Astrocyte of the hippocampus (primary cell): ENCODE measurements at regions not wholly inside any gene's neighbourhood (a gene's known extent, or its start where the extent isn't known, plus 50 kb on each side); places are given as distances from the start of the nearest gene placed in this dataset.

Source experiments
- DNase-seq: peaks from one replicate; pipeline ENCODE4 v3.0.0; 2011; ENCODE audit warnings: low read depth, low spot score

- no peak for DNase-seq
Observed at GRCh38 chr13:51518827-51519226, 65.4 kb upstream of the WDFY2 start.

- DNase-seq = no peak
Observed at GRCh38 chr13:51519771-51520216, 64.5 kb upstream of the WDFY2 start.

- peak; percentile 35 for DNase-seq
Observed at GRCh38 chr13:51520524-51520923, 63.7 kb upstream of the WDFY2 start.

- peak; percentile 47 for DNase-seq
Observed at GRCh38 chr13:51523082-51523518, 61.2 kb upstream of the WDFY2 start.

GRCh38 chr13:51524312-51524711 is 60.0 kb upstream of the WDFY2 start:
- no peak for DNase-seq

GRCh38 chr13:51524829-51525566 is 59.3 kb upstream of the WDFY2 start:
- DNase-seq = no peak

DNA sequence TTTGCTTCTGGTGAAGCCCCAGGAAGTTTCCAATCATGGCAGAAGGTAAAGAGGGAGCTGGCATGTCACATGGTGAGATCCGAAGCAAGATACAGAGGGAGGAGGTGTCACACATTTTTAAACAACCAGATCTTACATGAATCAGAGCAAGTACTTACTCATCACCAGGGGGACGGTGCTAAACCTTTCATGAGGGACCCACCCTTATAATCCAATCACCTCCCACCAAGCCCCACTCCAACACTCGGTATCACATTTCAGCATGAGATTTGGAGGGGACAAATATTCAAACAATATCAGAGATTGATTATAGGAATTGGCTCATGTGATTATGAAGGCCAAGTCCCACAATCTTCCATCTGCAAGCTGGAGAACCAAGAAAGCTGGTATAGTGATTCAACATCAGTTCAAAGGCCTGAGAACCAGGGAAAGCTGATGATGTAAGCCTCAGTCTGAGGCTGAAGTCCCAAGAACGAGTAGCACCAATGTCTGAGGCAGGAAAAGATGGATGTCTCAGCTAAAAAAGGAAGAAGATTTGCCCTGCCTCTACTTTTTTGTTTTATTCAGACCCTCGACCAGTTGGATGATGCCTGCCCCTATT is 58.6 kb upstream of the WDFY2 start:
- DNase-seq = no peak

DNA sequence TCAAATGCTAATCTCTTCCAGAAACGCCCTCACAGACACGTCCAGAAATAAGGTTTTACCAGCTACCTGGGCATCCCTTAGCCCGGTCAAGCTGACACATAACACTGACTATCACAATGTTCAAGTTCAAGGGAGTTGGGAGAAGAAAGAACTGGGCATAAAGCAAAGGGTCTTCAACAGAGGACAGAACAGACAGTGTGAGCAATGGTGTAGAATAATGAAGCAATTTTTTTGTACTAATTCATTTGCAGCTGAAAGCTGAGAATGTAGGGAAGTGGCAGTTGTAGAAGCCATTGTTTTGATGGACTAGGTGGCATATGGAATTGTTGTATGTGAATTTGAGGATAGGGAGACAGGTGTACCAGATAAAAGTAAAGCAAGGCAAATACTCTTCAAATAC is 58.1 kb upstream of the WDFY2 start:
- no peak for DNase-seq

DNA sequence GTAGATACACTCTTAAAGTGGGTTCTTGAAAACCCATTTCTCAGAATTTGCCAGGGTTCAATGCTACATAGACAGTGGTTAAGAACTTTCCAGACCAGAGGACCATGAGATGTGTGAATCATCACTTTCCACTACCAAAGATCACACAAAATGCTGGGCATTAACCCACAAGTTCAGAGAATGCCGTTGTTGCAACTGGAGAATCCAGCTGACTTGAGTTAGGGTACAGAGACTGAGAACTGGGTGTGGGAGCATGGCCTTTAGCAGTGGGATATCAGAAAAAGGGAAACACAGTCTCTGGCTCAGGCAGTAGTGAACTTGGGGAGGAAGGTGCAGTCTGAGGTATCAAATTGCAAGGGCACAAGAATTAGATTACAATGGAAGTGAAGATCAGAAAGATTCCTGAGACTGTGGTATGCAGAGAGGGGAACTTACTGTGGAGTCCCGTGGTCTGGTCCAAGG is 51.5 kb upstream of the WDFY2 start:
- no peak for DNase-seq

DNA sequence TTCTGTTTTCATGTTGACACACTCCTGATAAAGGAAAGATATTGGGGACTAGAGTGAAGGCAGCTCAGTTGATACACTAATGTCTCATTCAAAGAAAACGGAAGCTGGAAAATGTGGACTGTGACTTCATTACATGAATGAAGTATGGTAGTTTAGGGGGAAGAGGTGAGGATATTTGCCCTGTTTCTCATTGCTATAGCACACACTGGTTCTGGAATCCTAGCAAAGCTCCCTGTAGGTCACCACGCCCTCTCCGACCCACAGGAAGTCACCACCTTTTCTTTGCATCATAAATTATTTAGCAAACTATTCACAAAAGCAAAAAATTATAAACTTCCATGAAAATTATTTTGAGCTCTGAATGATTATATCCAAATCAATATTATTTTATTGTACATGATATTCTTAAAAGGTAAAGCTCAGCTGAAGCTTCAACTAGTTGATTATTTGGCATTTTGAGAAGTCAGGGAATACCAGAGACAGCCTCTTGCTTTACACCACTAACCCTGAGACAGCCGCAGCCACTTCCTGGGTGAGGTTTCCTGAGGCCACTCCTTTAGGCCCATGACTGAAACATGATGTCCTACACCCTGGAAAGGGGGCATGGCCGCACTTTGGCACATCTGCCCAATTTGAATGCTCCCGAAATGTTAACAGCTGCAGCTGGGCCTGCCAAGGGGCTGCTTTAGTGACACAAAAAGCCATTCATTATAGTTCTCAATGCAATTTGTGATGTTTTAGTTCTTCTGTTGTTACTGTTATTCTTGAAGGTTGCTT is 50.0 kb upstream of the WDFY2 start:
- DNase-seq = no peak
